WTC11 (cell line): ENCODE measurements at regions not wholly inside any gene's neighbourhood (a gene's known extent, or its start where the extent isn't known, plus 50 kb on each side); places are given as distances from the start of the nearest gene placed in this dataset.
A peak's percentile ranks its signal among the peaks of the same experiment; 100 is the strongest.

Experiments
- ATAC-seq: fragments of 200-7000 bp; cut with Tn5 transposase; 2 replicates; pipeline ENCODE4 v1.10.0; 2021; ENCODE audit warnings: mild to moderate bottlenecking, moderate library complexity
- CTCF ChIA-PET: fragments of 300-600 bp; sonication (Branson Sonifier 250); formaldehyde crosslinking; loops from one replicate; lab custom pipeline; 2021; ENCODE audit warnings: antibody characterized with exemption; lab: Charles Lee
- POLR2A ChIA-PET: fragments of 350-600 bp; sonication (Branson Sonifier 250); formaldehyde crosslinking; loops from one replicate; lab custom pipeline; 2021; ENCODE audit warnings: antibody characterized with exemption; lab: Charles Lee
- DNase-seq: peaks from one replicate; pipeline ENCODE4 v3.0.0; 2021; ENCODE audit warnings: low spot score
- H3K27ac Mint-ChIP-seq: 2 replicates; pipeline ENCODE4 v1.8.0; 2021; ENCODE audit warnings: mixed read lengths
- H3K27me3 Mint-ChIP-seq: 2 replicates; pipeline ENCODE4 v1.8.0; 2021; ENCODE audit warnings: low read depth, mild to moderate bottlenecking, moderate library complexity, mixed read lengths
- H3K36me3 Mint-ChIP-seq: 2 replicates; pipeline ENCODE4 v1.8.0; 2021; ENCODE audit warnings: mixed read lengths
- H3K4me1 Mint-ChIP-seq: 2 replicates; pipeline ENCODE4 v1.8.0; 2022; ENCODE audit warnings: mixed read lengths
- H3K4me3 Mint-ChIP-seq: 2 replicates; pipeline ENCODE4 v1.8.0; 2021; ENCODE audit warnings: mild to moderate bottlenecking, moderate library complexity, mixed read lengths
- H3K9me3 Mint-ChIP-seq: 2 replicates; pipeline ENCODE4 v1.8.0; 2021; ENCODE audit warnings: mixed read lengths
- ATF3 ChIP-seq: sonication (generic); formaldehyde crosslinking; conservative IDR thresholded peaks from 2 replicates; pipeline ENCODE4 v1.8.1; 2022; ENCODE audit warnings: mild to moderate bottlenecking, missing genetic modification reagents
- ATF6 ChIP-seq: sonication (generic); formaldehyde crosslinking; IDR thresholded peaks from 2 replicates; pipeline ENCODE4 v1.8.1; 2023; ENCODE audit warnings: mild to moderate bottlenecking, missing genetic modification reagents
- CBFB ChIP-seq: sonication (generic); formaldehyde crosslinking; IDR thresholded peaks from 2 replicates; pipeline ENCODE4 v1.8.1; 2022; ENCODE audit warnings: mild to moderate bottlenecking, low read depth, missing genetic modification reagents
- CREB1 ChIP-seq: sonication (generic); formaldehyde crosslinking; IDR thresholded peaks from 2 replicates; pipeline ENCODE4 v1.8.0; 2023; ENCODE audit warnings: mild to moderate bottlenecking, missing genetic modification reagents
- E2F4 ChIP-seq: sonication (generic); formaldehyde crosslinking; IDR thresholded peaks from 2 replicates; pipeline ENCODE4 v1.8.1; 2022; ENCODE audit warnings: low read depth, mild to moderate bottlenecking, moderate library complexity, missing genetic modification reagents, borderline replicate concordance
- FOXK1 ChIP-seq: sonication (generic); formaldehyde crosslinking; IDR thresholded peaks from 2 replicates; pipeline ENCODE4 v1.8.0; 2022; ENCODE audit warnings: mild to moderate bottlenecking, moderate library complexity, missing genetic modification reagents
- FOXP1 ChIP-seq: sonication (generic); formaldehyde crosslinking; IDR thresholded peaks from 2 replicates; pipeline ENCODE4 v1.8.0; 2022; ENCODE audit warnings: missing genetic modification reagents, mild to moderate bottlenecking, moderate library complexity, borderline replicate concordance
- GRHL2 ChIP-seq: fragments of 250-450 bp; sonication (Bioruptor Pico); IDR thresholded peaks from 2 replicates; pipeline ENCODE4 v1.8.0; 2022; ENCODE audit warnings: mild to moderate bottlenecking, moderate library complexity; ENCODE audit not compliant: insufficient replicate concordance, severe bottlenecking
- HMGA2 ChIP-seq: fragments of 250-450 bp; sonication (Bioruptor Pico); IDR thresholded peaks from 2 replicates; pipeline ENCODE4 v1.4.0; 2021; ENCODE audit warnings: mild to moderate bottlenecking, moderate library complexity
- JUN ChIP-seq: sonication (generic); formaldehyde crosslinking; IDR thresholded peaks from 2 replicates; pipeline ENCODE4 v1.8.0; 2023; ENCODE audit warnings: mild to moderate bottlenecking, missing genetic modification reagents
- KAT7 ChIP-seq: sonication (generic); formaldehyde crosslinking; IDR thresholded peaks from 2 replicates; pipeline ENCODE4 v1.8.1; 2023; ENCODE audit warnings: missing genetic modification reagents, mild to moderate bottlenecking, borderline replicate concordance
- MXD4 ChIP-seq: fragments of 250-450 bp; sonication (Bioruptor Pico); IDR thresholded peaks from 2 replicates; pipeline ENCODE4 v1.8.0; 2021; ENCODE audit warnings: mild to moderate bottlenecking, moderate library complexity, borderline replicate concordance
- MYBL2 ChIP-seq: sonication (generic); formaldehyde crosslinking; IDR thresholded peaks from 2 replicates; pipeline ENCODE4 v1.8.1; 2023; ENCODE audit warnings: mild to moderate bottlenecking, moderate library complexity, missing genetic modification reagents
- NFE2L1 ChIP-seq: sonication (generic); formaldehyde crosslinking; IDR thresholded peaks from 2 replicates; pipeline ENCODE4 v1.8.1; 2023; ENCODE audit warnings: missing genetic modification reagents
- NR1H2 ChIP-seq: sonication (generic); formaldehyde crosslinking; IDR thresholded peaks from 2 replicates; pipeline ENCODE4 v1.9.0; 2021; ENCODE audit warnings: mild to moderate bottlenecking, moderate library complexity, missing genetic modification reagents
- NR3C1 ChIP-seq: sonication (generic); formaldehyde crosslinking; conservative IDR thresholded peaks from 2 replicates; pipeline ENCODE4 v1.8.1; 2023; ENCODE audit warnings: low read depth, mild to moderate bottlenecking, missing genetic modification reagents
- PREB ChIP-seq: sonication (generic); formaldehyde crosslinking; IDR thresholded peaks from 2 replicates; pipeline ENCODE4 v1.8.1; 2022; ENCODE audit warnings: mild to moderate bottlenecking, missing genetic modification reagents, moderate library complexity, borderline replicate concordance
- PRRX2 ChIP-seq: fragments of 250-450 bp; sonication (Bioruptor Pico); IDR thresholded peaks from 2 replicates; pipeline ENCODE4 v1.8.0; 2021; ENCODE audit warnings: mild to moderate bottlenecking
- RORB ChIP-seq: fragments of 250-450 bp; sonication (Bioruptor Pico); IDR thresholded peaks from 2 replicates; pipeline ENCODE4 v1.9.0; 2021; ENCODE audit warnings: mild to moderate bottlenecking
- USF2 ChIP-seq: sonication (generic); formaldehyde crosslinking; IDR thresholded peaks from 2 replicates; pipeline ENCODE4 v1.8.1; 2023; ENCODE audit warnings: mild to moderate bottlenecking, missing genetic modification reagents, moderate library complexity
- ZMAT4 ChIP-seq: fragments of 250-450 bp; sonication (Bioruptor Pico); IDR thresholded peaks from 2 replicates; pipeline ENCODE4 v1.9.0; 2021; ENCODE audit warnings: mild to moderate bottlenecking
- ZNF219 ChIP-seq: sonication (generic); formaldehyde crosslinking; IDR thresholded peaks from 2 replicates; pipeline ENCODE4 v1.8.0; 2023; ENCODE audit warnings: missing genetic modification reagents, mild to moderate bottlenecking, borderline replicate concordance
- ZNF396 ChIP-seq: fragments of 250-450 bp; sonication (Bioruptor Pico); IDR thresholded peaks from 2 replicates; pipeline ENCODE4 v1.8.0; 2021; ENCODE audit warnings: mild to moderate bottlenecking, moderate library complexity, borderline replicate concordance
- ZNF512 ChIP-seq: sonication (generic); formaldehyde crosslinking; IDR thresholded peaks from 2 replicates; pipeline ENCODE4 v1.8.1; 2022; ENCODE audit warnings: missing genetic modification reagents, borderline replicate concordance
- ZNF671 ChIP-seq: fragments of 250-450 bp; sonication (Bioruptor Pico); IDR thresholded peaks from 2 replicates; pipeline ENCODE4 v1.8.0; 2021; ENCODE audit warnings: mild to moderate bottlenecking

GRCh38 chr2:3007135-3007534, 370.5 kb downstream of the EIPR1 start (continued):
- no peak for TF ChIP-seq CREB1
- no peak for TF ChIP-seq PRRX2
- TF ChIP-seq GRHL2, result no peak
- TF ChIP-seq, all 79 proteins: peak for 0

- no peaks in the 10 kb centered on the region for H3K9me3 Mint-ChIP-seq
Observed at GRCh38 chr2:3005859-3006501, 371.6 kb downstream of the EIPR1 start.

GRCh38 chr2:3001615-3002560, 375.7 kb downstream of the EIPR1 start:
- Mint-ChIP-seq H3K27ac (no peak overlapping the region), H3K36me3 (no peaks in the 10 kb centered on the region), H3K9me3 (no peaks in the 10 kb centered on the region), H3K4me3 (no peak overlapping the region), H3K27me3 (no peaks in the 10 kb centered on the region; the same call in 1 of the 2 replicates), H3K4me1 (peaks cover 12% of the 10 kb centered on the region)
- DNase-seq (no peak), ATAC-seq (peak; percentile 71)
- TF ChIP-seq FOXP1 (no peak), NFE2L1 (no peak), FOXK1 (CRISPR knock-in tag) (no peak), E2F4 (CRISPR knock-in tag) (no peak), MYBL2 (CRISPR knock-in tag) (no peak), ZNF396 (CRISPR knock-in tag) (no peak), NR1H2 (CRISPR knock-in tag) (no peak), JUN (no peak), ZNF512 (CRISPR knock-in tag) (no peak), HMGA2 (CRISPR knock-in tag) (no peak), ZNF671 (CRISPR knock-in tag) (no peak), ATF3 (CRISPR knock-in tag) (no peak), PREB (no peak), KAT7 (CRISPR knock-in tag) (no peak), CBFB (CRISPR knock-in tag) (no peak), ATF6 (no peak)
- CTCF ChIA-PET, result interaction anchor here (0.6 to 0.7 kb wide), 2 partner anchors 123 to 285 kb away, joined by 3 read pairs; no protein-coding TSS in a partner anchor
- POLR2A ChIA-PET, result no interaction called here

More at GRCh38 chr2:3005859-3006501, 371.6 kb downstream of the EIPR1 start:
- TF ChIP-seq MXD4 (CRISPR knock-in tag) (no peak), USF2 (no peak), ZNF396 (CRISPR knock-in tag) (no peak), PRRX2 (no peak), ZMAT4 (no peak), NR3C1 (CRISPR knock-in tag) (no peak), RORB (CRISPR knock-in tag) (no peak), ZNF219 (CRISPR knock-in tag) (no peak), FOXK1 (CRISPR knock-in tag) (no peak)
- ATAC-seq (no peak), DNase-seq (no peak)
- Mint-ChIP-seq H3K36me3 (no peaks in the 10 kb centered on the region), H3K4me1 (peaks cover 9% of the 10 kb centered on the region), H3K4me3 (no peak overlapping the region), H3K27me3 (peaks cover 4% of the 10 kb centered on the region), H3K27ac (no peak overlapping the region)
- POLR2A ChIA-PET, result no interaction called here
- CTCF ChIA-PET, result no interaction called here
